ENCODE measurements at regions not wholly inside any gene's neighbourhood (a gene's known extent, or its start where the extent isn't known, plus 50 kb on each side); places are given as distances from the start of the nearest gene placed in this dataset.

DNA sequence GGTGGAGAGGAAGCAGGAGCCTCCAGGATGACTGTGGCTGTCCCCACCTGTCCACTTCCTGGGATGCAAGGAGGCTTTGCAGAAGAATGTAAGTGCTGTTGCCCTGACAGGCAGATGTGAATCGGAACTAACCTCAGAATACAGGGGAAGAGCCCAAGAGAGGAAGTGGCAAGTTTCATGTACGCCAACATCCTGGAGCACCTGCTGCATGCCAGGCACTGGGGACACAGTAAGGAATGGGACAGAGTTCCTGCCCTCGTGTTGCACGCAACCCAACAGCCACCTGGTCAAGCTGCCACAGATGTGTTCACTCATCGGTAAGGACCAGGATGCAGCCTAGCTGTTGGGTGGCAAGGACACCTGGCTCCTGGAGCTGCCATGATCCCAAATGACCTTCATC, 98.6 kb upstream of the RPL38 start:
- H3K4me3 ChIP-seq (ENCODE audit: low read length): no peak overlapping the region
- H3K9me3 ChIP-seq (ENCODE audit: control insufficient read depth, insufficient read depth, low read length): no peaks in the 10 kb centered on the region
- DNase-seq (ENCODE audit: low read depth, low spot score): no peak
- no CpG with 5 or more reads among the region's 5 CpGs for WGBS (ENCODE audit: insufficient coverage, insufficient read length)
- no peak overlapping the region for H3K27ac ChIP-seq (ENCODE audit: low read length)
- no peaks in the 10 kb centered on the region for H3K27me3 ChIP-seq (ENCODE audit: control insufficient read depth, insufficient read depth, low read length)
- no peaks in the 10 kb centered on the region for H3K36me3 ChIP-seq (ENCODE audit: control insufficient read depth, insufficient read depth, low read length)
- H3K4me1 ChIP-seq (ENCODE audit: control insufficient read depth, insufficient read depth, low read length): 0 out of 2 replicates have a peak, but pooled peaks cover 1% of the 10 kb centered on the region

DNA sequence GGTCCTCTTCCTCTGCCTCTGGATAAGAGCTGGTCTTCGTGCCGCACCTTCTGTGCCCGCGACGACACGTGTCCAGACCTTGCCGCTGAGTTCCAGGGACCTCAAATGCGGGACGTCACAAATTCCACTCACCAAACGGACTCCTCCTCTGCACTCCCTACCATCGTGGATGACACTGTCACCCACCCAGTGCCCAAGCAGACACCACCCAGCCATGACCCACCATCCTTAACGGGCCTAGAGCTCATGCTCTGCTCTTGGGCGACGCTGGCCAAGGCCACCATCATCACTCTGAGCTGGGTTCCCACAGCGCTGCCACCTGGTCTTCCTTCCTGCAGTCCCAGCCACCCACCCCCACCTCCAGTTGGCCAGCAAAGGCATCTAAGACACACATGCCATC, 96.4 kb upstream of the RPL38 start:
- WGBS (ENCODE audit: insufficient coverage, insufficient read length): no CpG with 5 or more reads among the region's 15 CpGs
- Histone ChIP-seq H3K9me3 (ENCODE audit: control insufficient read depth, insufficient read depth, low read length) (no peaks in the 10 kb centered on the region), H3K4me1 (ENCODE audit: control insufficient read depth, insufficient read depth, low read length) (0 out of 2 replicates have a peak, but pooled peaks cover 1% of the 10 kb centered on the region), H3K27ac (ENCODE audit: low read length) (no peak overlapping the region), H3K36me3 (ENCODE audit: control insufficient read depth, insufficient read depth, low read length) (no peaks in the 10 kb centered on the region), H3K4me3 (ENCODE audit: low read length) (no peak overlapping the region), H3K27me3 (ENCODE audit: control insufficient read depth, insufficient read depth, low read length) (no peaks in the 10 kb centered on the region)
- DNase-seq (ENCODE audit: low read depth, low spot score): no peak

DNA sequence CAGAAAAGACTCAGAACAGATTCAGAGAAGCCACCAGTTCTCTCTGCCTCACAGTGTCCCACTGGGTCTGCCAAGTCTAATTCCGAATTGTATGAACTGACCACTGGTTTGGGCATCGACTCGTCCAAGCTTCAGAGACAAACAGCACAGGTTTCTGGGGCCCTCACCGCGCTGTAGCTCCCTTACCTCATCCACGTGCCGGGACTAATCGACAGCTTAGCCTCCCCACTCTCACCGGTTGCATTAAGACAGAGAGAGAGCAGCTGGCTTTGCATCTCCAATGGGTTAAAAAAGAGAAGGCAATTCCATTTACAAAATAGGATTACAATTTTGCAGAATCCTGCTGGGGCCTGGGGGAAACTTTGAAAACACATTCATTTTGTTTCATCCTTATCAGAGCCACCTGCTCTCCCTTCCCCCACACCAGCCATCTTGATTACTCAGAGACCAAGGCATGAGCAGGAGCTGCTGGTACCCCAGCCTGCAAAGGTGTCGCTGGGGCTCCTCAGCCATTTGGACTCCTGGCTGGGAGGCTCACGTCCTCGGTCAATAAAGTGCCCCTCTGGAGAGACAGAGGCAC, 95.3 kb upstream of the RPL38 start:
- no peak overlapping the region for H3K27ac ChIP-seq (ENCODE audit: low read length)
- H3K4me3 ChIP-seq (ENCODE audit: low read length): no peak overlapping the region
- no peaks in the 10 kb centered on the region for H3K36me3 ChIP-seq (ENCODE audit: control insufficient read depth, insufficient read depth, low read length)
- 0 out of 2 replicates have a peak, but pooled peaks cover 1% of the 10 kb centered on the region for H3K4me1 ChIP-seq (ENCODE audit: control insufficient read depth, insufficient read depth, low read length)
- no CpG with 5 or more reads among the region's 12 CpGs for WGBS (ENCODE audit: insufficient coverage, insufficient read length)
- no peaks in the 10 kb centered on the region for H3K9me3 ChIP-seq (ENCODE audit: control insufficient read depth, insufficient read depth, low read length)
- no peak for DNase-seq (ENCODE audit: low read depth, low spot score)
- no peaks in the 10 kb centered on the region for H3K27me3 ChIP-seq (ENCODE audit: control insufficient read depth, insufficient read depth, low read length)

DNA sequence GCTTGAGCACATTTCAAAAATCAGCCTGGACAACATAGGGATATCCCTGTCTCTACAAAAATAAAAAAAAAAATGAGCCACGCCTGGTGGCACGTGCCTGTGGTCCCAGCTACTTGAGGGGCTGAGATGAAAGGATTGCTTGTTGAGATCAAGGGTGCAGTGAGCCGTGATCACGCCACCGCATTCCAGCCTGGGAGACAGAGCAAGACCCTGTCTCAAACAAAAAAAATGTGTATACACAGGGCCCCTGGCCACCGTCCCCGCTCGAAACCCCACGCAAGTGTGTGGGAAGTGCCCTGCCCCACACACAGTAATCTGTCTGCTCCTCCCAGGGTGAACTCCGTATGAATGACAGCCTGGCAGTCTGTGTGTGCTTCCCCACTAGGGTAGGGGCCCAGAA, 93.0 kb upstream of the RPL38 start:
- H3K4me1 ChIP-seq (ENCODE audit: control insufficient read depth, insufficient read depth, low read length): 0 out of 2 replicates have a peak, but pooled peaks cover 1% of the 10 kb centered on the region

DNA sequence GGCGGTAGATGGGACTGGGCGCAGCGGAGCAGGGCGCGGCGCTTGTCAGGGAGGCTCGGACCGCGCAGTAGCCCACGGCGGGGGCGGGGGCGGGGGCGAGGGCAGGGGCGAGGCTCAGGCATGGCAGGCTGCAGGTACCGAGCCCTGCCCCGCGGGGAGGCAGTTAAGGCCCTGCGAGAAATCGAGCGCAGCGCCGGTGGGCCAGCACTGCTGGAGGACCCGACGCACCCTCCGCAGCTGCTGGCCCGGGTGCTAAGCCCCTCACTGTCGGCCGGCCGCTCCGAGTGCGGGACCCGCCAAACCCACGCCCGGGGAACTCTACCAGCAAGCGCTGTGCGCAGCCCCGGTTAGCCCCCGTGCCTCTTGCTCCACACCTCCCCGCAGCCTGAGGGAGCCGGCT, 90.2 kb upstream of the RPL38 start:
- no peak for DNase-seq (ENCODE audit: low read depth, low spot score)
- Histone ChIP-seq H3K27me3 (ENCODE audit: control insufficient read depth, insufficient read depth, low read length) (no peaks in the 10 kb centered on the region), H3K36me3 (ENCODE audit: control insufficient read depth, insufficient read depth, low read length) (no peaks in the 10 kb centered on the region), H3K27ac (ENCODE audit: low read length) (no peak overlapping the region), H3K9me3 (ENCODE audit: control insufficient read depth, insufficient read depth, low read length) (no peaks in the 10 kb centered on the region), H3K4me3 (ENCODE audit: low read length) (no peak overlapping the region), H3K4me1 (ENCODE audit: control insufficient read depth, insufficient read depth, low read length) (peaks cover 12% of the 10 kb centered on the region)
- WGBS (ENCODE audit: insufficient coverage, insufficient read length): no CpG with 5 or more reads among the region's 41 CpGs

More for the DNA sequence above, 93.0 kb upstream of the RPL38 start:
- DNase-seq (ENCODE audit: low read depth, low spot score): no peak
- Histone ChIP-seq H3K4me3 (ENCODE audit: low read length) (no peak overlapping the region), H3K36me3 (ENCODE audit: control insufficient read depth, insufficient read depth, low read length) (no peaks in the 10 kb centered on the region), H3K9me3 (ENCODE audit: control insufficient read depth, insufficient read depth, low read length) (no peaks in the 10 kb centered on the region), H3K27ac (ENCODE audit: low read length) (no peak overlapping the region), H3K27me3 (ENCODE audit: control insufficient read depth, insufficient read depth, low read length) (no peaks in the 10 kb centered on the region)
- WGBS (ENCODE audit: insufficient coverage, insufficient read length): no CpG with 5 or more reads among the region's 10 CpGs

DNA sequence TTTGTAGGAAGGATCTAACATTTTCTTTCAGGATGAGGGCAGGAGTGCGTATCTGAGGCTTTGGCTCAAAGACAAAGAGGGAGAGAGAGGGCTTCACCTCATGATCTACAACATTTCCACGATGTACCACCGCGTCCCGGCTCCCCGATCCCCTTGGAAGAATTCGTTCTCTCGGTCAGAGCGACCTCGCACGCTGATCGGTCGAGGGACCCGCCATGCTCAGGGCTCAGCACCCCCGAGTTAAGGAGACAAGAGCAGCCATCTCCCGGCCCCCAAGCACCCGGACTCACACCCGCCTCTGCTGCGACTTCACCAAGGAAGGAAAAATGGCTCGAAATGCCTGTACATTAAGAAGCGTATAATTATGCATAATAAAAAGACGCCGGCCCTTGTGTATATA, 89.5 kb upstream of the RPL38 start:
- H3K27me3 ChIP-seq (ENCODE audit: control insufficient read depth, insufficient read depth, low read length): no peaks in the 10 kb centered on the region
- H3K9me3 ChIP-seq (ENCODE audit: control insufficient read depth, insufficient read depth, low read length): no peaks in the 10 kb centered on the region
- no peaks in the 10 kb centered on the region for H3K36me3 ChIP-seq (ENCODE audit: control insufficient read depth, insufficient read depth, low read length)
- no peak overlapping the region for H3K4me3 ChIP-seq (ENCODE audit: low read length)
- H3K27ac ChIP-seq (ENCODE audit: low read length): no peak overlapping the region
- WGBS (ENCODE audit: insufficient coverage, insufficient read length): no CpG with 5 or more reads among the region's 23 CpGs
- DNase-seq (ENCODE audit: low read depth, low spot score): no peak
- peaks cover 12% of the 10 kb centered on the region for H3K4me1 ChIP-seq (ENCODE audit: control insufficient read depth, insufficient read depth, low read length)

DNA sequence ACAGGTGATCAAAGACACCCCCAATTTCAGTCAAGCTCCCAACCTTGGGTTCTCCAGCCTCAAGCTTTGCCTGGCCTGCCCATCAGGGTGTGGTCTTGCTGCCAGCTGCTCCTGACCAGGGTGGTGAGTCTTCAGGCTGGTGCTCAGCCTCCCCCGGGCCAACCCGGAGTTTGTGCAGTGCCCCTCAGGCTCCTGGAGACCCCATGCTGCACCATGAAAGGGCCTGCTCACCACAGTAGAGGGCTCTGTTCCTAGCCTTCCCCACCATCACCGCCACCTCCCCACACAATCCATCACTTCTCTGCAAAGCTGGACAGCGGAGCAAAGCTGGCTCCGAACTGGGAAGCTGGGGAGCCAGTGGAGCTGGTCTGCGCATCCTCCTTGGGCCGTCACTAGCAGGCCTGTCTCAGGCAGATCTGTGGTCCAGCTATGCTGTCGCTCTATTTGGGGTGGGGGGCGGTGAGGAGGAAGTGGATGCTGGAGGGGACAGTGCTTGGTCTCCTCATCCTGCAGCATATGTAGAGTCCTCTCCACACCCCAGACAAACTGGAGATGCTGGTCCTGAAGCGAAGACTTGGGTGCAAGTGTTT, 88.5 kb upstream of the RPL38 start:
- no CpG with 5 or more reads among the region's 10 CpGs for WGBS (ENCODE audit: insufficient coverage, insufficient read length)
- no peak overlapping the region for H3K4me3 ChIP-seq (ENCODE audit: low read length)
- H3K36me3 ChIP-seq (ENCODE audit: control insufficient read depth, insufficient read depth, low read length): no peaks in the 10 kb centered on the region
- H3K27ac ChIP-seq (ENCODE audit: low read length): no peak overlapping the region
- no peak for DNase-seq (ENCODE audit: low read depth, low spot score)
- no peaks in the 10 kb centered on the region for H3K27me3 ChIP-seq (ENCODE audit: control insufficient read depth, insufficient read depth, low read length)
- peaks cover 14% of the 10 kb centered on the region for H3K4me1 ChIP-seq (ENCODE audit: control insufficient read depth, insufficient read depth, low read length)
- H3K9me3 ChIP-seq (ENCODE audit: control insufficient read depth, insufficient read depth, low read length): no peaks in the 10 kb centered on the region

DNA sequence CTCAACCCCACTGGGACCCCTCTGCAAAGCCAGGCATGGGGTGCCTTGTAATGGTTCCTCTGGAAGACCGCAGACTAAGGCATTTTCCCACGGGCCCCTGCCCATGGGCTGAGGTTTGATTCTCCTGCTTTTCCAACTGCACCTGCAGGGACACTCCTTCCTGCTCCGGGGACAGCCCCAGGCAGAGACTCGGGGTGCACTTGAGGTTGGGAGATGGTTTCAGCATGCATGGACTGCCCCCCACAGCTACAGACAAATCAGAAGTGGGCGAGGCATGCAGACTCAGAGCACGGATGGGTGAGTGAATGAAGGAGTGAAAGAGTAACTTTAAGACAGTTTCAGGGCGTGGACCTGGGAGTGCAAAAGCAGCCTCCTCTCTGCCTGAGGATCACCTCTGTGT, 87.9 kb upstream of the RPL38 start:
- H3K27me3 ChIP-seq (ENCODE audit: control insufficient read depth, insufficient read depth, low read length): no peaks in the 10 kb centered on the region

DNA sequence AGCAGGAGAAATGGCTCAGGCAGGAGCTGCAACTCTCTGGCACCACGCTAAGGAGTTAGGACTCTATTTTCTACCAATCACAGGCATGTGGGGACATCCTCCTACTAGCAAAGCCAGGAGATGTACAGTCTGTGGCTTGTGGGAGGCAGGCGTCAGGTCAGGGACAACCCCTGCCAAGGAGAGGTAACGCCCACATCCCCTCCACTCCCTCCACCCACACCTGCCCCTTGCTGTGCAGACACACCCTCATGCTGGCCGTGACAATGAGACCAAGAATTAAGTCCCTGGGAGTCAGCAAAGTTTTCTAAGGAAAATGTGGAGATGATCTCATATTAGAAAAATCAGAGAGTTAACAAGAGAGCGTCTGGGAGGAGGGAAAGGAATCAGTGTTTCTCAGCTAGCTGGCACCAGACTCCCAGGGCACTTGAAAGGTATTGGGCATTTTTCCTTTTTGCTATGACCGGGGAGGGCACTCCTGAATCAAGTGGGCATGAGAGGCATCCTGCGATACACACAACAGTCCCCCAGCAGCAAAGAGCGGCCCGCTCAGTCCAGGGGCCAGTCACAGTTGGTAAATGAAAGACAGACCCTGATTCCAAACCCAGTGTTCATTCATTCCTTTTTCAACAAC, 87.3 kb upstream of the RPL38 start:
- DNase-seq (ENCODE audit: low read depth, low spot score): no peak
- Histone ChIP-seq H3K27me3 (ENCODE audit: control insufficient read depth, insufficient read depth, low read length) (no peaks in the 10 kb centered on the region), H3K9me3 (ENCODE audit: control insufficient read depth, insufficient read depth, low read length) (no peaks in the 10 kb centered on the region), H3K4me3 (ENCODE audit: low read length) (no peak overlapping the region), H3K4me1 (ENCODE audit: control insufficient read depth, insufficient read depth, low read length) (peaks cover 14% of the 10 kb centered on the region), H3K27ac (ENCODE audit: low read length) (no peak overlapping the region), H3K36me3 (ENCODE audit: control insufficient read depth, insufficient read depth, low read length) (no peaks in the 10 kb centered on the region)
- no CpG with 5 or more reads among the region's 9 CpGs for WGBS (ENCODE audit: insufficient coverage, insufficient read length)

More for the DNA sequence above, 87.9 kb upstream of the RPL38 start:
- Histone ChIP-seq H3K9me3 (ENCODE audit: control insufficient read depth, insufficient read depth, low read length) (no peaks in the 10 kb centered on the region), H3K4me1 (ENCODE audit: control insufficient read depth, insufficient read depth, low read length) (peaks cover 14% of the 10 kb centered on the region), H3K27ac (ENCODE audit: low read length) (no peak overlapping the region), H3K4me3 (ENCODE audit: low read length) (no peak overlapping the region), H3K36me3 (ENCODE audit: control insufficient read depth, insufficient read depth, low read length) (no peaks in the 10 kb centered on the region)
- no peak for DNase-seq (ENCODE audit: low read depth, low spot score)
- WGBS (ENCODE audit: insufficient coverage, insufficient read length): no CpG with 5 or more reads among the region's 7 CpGs

DNA sequence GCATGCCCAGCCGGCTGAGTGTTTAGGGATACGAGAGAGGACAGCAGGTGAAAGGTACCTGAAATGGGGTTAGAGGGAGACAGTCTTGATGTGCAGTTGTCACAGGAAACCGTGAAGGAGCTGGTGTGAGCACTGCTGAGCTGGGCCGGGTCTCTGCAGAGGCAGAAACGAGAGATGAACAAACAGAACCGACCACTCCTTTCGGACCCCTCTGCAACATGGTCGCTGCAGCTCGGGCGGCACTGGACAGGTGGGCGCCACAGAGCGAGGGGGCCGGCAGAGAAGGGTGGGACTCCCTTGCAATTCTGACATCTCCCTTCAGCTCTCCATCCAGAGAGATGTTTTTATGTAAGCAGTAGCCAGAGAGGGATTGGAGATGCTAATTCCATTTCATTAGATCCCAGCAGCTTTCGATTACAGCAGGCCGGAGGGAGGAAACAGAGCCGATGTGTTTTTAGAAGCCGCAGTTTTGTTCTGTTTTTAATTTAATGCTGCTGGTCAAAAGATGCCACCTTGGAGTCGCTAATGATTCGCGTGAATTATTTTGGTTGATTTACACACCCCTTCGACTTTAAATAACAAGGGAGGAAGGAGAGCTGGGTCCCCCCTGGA, 86.3 kb upstream of the RPL38 start:
- Histone ChIP-seq H3K4me1 (ENCODE audit: control insufficient read depth, insufficient read depth, low read length) (peaks cover 14% of the 10 kb centered on the region), H3K36me3 (ENCODE audit: control insufficient read depth, insufficient read depth, low read length) (no peaks in the 10 kb centered on the region), H3K27me3 (ENCODE audit: control insufficient read depth, insufficient read depth, low read length) (no peaks in the 10 kb centered on the region), H3K4me3 (ENCODE audit: low read length) (no peak overlapping the region), H3K9me3 (ENCODE audit: control insufficient read depth, insufficient read depth, low read length) (no peaks in the 10 kb centered on the region), H3K27ac (ENCODE audit: low read length) (no peak overlapping the region)
- no CpG with 5 or more reads among the region's 21 CpGs for WGBS (ENCODE audit: insufficient coverage, insufficient read length)
- DNase-seq (ENCODE audit: low read depth, low spot score): no peak

All from iPS DF 6.9 (cell line).